HG02642 (cell line): ENCODE measurements at regions not wholly inside any gene's neighbourhood (a gene's known extent, or its start where the extent isn't known, plus 50 kb on each side); places are given as distances from the start of the nearest gene placed in this dataset.
"Not testable (repeated sequence)": the region's sequence is repeated elsewhere in the genome, so short reads cannot be mapped to it uniquely, and the experiment has no call there.

ENCODE experiments used
- ATAC-seq: cut with Tn5 transposase; IDR thresholded peaks from one replicate; pipeline ENCODE4 v1.9.1; 2021; ENCODE audit warnings: mild to moderate bottlenecking; ENCODE audit not compliant: unreplicated experiment, poor library complexity

DNA sequence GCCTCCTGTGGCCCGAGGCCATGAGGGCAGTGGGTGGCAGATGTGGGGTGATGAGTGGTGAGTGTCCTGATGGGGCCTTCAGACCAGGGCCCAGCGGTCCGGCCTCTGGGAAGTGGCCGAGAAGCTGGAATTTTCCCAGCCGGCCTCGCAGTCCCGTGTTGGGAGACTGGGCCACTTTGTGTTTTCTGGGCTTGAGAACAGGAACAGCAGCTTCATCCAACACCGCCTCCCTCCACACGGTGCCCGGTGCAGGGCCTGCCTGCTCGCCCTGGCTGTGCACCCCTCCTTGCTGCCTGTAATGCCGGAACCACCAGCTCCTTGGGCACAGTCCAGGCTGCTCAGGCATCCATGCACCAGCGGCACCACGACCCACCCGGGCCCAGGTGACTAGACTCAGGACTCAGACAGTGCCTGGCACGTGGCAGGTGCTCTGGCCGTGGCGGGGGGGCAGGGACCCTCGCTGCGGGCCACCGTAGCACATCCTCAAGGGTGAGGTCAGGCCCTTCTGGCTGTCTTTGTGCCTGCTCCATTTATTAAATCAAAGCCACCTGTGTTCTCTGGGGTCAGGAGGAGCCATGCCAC, 194.7 kb downstream of the BANP start:
- not testable (repeated sequence) for ATAC-seq

DNA sequence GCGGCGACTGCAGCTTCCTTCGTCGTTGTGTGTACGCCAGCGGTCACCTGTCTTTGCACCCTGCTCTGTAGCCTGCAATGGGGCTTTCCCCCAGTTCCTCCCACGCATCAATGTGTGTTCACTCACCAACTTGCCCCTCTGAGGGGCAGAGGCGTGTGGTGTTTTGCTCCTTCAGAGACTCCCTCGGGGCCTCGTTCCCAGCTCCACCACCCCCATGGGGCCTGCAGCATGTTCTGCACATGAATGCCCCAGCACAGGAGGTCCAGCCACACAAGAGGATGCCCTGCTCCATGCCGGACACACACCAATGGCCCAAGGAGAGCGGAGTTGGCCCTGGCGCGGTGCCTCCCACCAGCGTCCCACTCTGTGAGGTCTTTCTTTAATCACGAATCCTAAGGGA, 196.8 kb downstream of the BANP start:
- not testable (repeated sequence) for ATAC-seq

DNA sequence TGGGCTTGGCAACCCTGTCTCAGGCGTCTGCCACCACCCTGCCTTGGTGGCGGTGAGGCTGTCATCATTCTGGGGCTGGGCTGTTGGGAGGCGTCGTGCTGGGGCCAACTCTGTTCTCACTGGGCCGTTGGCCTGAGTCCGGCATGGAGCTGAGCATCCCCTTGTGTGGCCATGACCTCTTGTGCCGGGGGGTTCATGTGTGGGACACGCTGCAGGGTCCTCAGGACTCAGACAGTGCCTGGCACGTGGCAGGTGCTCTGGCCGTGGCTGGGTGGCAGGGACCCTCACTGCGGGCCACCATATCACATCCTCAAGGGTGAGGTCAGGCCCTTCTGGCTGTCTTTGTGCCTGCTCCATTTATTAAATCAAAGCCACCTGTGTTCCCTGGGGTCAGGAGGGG, 197.4 kb downstream of the BANP start:
- not testable (repeated sequence) for ATAC-seq

DNA sequence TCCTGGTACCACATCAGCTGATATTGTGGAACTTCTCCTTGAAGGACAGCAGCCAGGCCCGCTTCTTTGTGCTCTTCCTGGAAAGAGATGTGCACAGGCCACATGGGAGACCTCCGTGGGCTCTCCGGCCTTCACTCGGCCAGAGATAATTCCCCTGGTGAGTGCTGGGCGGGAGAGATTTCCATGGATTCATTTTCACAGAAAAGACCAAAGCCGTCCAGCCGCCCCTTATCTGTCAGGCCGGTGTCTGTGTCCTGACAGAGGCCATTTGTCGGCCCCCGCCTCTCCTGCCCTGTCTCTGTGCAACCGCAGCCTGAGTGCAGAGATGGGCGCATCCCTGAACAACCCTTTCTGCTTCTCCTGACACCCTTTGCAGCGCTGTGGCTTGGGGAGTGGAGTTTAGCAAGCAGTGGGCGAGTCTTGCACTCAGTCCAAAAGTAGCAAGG, 197.9 kb downstream of the BANP start:
- ATAC-seq = not testable (repeated sequence)

DNA sequence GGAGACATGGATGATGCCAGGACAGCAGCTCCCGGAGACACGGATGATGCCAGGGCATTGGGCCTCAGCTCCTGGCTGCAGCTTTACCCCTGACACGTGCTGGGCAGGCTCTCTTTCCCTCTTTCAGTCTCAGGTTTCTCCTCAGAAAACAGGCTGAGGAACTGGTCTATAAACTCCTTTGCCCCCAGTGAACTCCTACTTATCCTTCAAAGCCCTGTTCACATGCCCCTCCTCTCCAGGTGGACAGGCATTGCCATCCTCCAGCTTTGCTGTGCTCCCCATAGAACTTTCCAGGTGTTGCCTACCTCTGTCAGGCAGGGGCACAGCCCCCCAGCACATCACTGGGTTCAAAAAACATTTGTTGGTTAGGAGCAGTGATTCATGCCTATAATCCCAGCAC, 198.4 kb downstream of the BANP start:
- not testable (repeated sequence) for ATAC-seq

DNA sequence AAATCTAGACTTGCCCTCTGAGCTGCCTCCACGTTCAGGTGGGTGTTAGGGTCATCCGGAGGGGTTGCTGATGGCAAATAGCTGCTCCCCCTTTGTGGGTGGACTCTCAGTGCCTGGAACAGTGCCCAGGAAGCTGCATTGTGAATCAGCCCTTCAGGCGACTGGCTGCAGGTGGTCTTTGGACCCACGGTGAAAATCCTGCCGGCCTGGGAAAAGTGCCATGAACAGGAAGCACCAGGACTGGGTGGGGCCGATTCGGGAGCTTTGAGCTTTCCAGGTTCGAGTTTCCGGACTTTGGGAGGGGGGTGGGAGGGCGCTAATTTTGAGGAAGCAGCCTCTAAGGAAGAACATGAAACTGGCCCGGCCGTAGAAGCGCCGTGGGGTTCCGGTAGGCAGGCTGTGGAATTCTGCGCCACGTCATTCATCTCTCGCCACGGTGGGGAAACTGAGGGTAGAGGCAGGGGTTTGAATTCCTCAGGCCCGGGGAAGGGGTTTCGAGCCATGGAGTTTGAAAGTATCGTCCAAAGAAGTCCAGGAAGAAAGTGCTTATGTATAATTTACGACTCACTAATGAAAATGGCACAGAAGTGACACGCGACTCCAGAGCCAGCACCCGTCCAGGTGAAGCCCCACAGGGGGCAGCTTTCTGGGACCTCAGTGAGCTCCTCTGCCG, 199.4 kb downstream of the BANP start:
- ATAC-seq = not testable (repeated sequence)

DNA sequence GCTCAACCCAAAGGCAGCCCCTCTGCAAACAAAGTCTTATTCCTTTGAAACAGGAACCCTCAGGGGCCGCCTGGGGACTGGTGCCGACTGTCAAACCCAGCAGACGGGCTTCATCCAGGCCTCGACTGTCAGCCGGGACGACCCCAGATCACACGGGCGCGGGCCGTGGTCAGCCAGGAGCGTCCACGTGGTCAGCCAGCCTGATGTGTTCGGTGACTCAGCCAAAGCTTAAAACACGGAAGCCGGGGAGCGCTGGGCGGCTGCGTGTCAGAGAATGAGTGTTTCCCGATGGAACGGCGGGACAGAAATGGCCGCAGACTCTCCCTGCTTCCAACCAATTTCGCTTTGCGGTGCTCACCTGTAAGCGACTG, 199.9 kb downstream of the BANP start:
- not testable (repeated sequence) for ATAC-seq

DNA sequence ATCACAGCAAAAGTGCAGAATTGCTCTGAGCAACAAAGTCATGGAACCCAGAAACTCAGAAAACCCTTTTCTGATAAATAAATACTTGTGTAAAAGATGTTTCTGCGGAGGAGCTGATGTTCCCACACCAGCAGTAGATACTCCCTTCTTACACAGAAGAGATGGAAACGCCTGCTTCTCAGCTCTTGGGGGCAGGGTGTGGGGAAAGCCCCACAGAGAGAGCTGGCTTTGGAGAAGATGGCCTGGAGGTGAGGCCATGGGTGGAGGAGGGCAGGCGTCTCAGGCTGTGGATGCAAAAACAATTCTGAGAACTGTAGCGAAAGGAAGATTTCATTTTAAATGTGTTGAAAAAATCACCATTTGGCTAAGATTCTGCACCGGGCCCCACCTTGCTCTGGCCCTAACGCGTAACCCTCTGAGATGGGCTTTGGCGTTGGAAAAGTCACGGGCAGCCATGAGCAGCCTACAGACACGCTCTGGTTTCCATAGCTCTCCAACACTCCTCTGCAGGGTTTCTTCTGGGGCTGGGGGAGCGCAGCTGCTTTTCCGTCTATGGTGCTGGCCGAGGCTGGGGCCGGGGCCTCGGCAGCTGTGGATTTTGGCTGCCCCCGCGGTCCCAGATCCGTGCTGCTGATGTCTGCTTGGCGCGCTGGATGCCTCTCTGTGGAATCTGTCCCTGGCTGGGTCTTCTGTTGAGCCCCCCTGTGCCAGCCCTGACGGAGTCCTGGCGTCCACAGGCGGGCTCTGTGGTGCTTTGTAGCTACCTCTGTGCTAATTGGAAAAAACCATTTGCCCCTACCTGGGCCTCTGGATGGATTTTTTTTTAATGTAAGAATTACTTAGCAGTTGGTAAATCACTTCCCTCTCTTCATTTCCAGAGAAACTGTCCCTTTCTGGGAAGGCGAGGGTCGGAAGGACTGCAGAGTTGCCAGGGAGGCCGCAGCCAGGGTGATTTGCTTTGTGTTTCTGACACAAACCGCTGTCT, 200.9 kb downstream of the BANP start:
- not testable (repeated sequence) for ATAC-seq

DNA sequence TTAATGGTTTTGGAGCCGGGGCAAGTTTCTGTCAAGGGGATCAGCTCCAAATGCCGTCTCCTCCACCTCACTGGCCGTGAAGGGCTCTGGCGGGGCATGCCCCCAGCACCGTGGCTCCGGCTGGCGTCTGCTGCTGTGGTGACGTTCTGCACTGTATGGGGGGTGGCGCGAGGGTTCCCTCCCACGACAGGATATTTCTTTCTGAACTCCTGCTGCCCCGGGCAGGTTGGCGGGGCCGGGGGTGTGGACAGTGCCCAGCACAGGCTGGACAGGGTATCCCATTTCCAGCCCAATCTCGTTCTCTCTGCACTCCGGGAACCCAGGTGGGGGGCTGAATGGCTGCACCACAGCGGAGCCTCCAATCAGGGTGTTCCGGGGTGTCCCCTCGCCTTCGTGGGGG, 201.6 kb downstream of the BANP start:
- ATAC-seq = not testable (repeated sequence)

DNA sequence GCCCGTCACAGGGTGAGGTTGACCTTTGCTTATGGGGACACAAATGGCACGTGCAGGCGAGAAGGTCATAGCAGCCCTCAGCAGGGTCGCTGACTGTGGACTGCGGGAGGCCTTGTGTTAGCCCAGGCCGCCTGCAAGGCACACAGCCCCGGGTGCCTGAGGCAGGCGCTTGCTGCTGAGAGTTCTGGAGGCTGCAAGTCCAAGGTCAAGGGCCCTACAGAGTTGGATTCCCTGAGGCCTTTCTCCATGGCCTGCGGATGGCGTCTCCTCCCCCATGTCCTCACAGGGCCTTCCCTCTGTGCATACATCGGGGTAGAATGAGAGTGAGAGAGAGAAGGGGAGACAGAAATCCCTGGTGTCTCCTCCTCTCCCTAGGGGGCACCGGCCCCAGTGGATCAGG, 202.3 kb downstream of the BANP start:
- not testable (repeated sequence) for ATAC-seq

DNA sequence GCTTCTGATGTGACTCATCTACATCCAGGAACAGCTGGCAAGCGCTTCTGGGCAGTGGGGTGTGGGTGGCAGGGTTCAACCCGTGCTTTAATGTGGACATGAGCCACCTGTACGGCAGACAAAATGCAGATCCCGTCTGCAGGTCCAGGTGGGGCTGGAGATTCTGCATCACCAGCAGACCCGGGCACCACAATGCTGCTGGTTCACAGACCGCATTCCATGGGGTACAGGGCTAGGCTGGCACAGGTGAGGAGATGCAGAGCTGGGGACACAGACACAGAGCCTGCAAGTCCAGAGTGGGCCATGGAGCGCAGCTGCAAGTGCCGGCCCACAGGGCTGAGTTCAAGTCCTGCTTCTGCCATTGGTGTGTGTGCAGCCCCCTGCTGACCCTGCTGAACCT, 203.7 kb downstream of the BANP start:
- not testable (repeated sequence) for ATAC-seq

DNA sequence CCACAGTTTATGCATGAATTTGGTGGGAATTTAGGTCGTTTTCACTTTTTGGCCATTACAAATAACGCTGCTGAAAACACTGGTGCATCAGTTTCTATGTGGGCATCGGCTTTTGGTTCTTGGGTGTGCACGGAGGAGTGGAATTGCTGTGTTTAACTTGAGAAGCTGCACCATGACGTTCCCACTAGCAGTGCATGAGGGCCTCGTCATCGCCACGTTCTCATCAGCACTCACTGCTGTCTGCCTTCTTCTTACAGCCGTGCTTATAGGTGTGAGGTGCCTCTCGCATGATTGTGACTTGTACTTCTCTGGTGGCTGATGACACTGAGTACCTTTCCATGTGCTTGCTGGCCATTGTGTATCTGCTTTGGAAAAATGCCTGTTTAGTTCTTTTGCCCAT, 204.4 kb downstream of the BANP start:
- ATAC-seq = not testable (repeated sequence)

DNA sequence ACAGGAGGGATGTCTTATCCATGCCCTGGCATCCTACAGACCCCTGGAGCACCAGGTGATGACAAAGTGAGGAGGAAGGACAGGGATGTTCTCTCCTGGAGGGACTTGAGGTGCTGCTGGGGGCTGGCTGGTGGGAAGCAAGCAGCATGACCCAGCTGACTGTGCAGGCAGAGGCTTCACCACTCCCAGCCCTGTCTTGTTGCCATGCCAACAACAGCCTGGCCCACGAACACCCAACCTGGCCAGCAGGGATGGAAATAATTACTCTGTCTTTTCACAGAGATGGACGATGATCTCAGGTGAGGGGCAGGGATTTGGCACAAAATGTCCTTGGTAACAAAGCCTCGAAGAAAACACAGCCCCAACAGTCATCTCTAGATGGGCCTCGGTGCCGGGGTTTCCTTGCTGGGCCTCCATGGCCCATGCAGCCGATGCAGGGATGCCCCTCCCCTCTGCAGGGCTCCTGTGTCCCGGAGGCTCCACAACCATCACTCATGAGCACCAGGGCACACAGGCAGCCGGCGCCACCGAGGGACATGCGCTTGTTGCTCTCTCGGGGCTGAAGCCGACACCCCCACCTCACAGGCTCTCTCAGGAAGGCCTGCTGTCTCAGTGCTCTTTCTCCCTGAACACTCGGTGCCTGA, 205.5 kb downstream of the BANP start:
- not testable (repeated sequence) for ATAC-seq

DNA sequence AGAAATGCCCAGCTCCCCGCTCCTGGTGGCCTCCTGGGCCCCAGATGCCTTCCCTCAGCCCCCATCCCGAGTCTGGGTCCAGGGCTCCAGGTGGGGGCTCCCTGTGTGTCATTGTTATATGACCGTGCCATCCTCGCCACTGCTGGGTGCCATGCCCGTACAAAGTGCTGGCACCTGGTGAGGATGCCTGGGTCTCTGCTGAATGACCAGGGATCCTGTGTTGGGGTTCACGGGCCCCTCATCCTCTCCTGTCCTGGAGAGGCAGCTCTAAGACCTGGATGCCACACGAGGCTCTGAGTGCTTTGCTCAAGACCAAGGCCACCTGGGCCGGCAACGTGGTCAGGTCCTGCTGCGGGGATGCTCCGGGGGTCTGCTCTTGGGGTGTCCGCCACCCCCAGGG, 206.5 kb downstream of the BANP start:
- ATAC-seq = not testable (repeated sequence)

DNA sequence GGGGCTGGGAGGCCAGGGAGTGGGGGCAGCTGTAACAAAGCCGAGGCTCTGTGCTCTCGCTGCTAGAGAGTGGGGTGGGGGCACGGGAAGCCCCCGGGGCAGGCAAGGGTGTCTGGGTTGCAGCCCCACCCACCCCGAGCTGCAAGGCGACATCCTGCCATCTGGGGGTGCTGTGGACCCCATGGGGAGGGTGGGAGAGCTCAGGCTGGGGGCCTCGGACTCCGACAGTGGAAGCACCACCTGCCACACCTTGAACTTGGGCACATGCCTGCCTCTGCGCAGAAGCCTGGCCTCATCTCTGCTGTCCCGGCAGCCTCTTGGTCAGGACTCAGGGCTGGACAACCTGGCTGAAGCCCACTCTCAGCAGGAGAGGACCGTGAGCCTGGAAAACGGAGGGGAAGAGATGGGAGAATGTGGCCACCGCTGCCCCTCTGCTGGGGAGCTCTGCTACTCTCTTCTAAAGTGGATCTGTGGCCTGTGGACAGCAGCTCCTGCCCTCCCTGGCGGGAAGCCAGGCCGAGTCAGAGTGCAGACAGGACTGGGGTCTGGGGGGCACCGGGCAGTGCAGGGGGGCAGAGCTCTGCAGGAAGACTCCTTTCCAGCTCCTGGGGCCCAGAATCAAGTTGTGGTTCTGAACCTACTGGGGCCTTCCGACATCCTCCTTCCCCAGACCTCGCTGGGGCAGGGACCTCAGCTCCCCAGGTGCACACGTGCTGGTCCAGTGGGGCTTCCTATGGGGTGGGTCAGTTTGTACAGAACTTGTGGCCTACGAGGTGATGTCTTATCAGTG, 207.2 kb downstream of the BANP start:
- not testable (repeated sequence) for ATAC-seq

DNA sequence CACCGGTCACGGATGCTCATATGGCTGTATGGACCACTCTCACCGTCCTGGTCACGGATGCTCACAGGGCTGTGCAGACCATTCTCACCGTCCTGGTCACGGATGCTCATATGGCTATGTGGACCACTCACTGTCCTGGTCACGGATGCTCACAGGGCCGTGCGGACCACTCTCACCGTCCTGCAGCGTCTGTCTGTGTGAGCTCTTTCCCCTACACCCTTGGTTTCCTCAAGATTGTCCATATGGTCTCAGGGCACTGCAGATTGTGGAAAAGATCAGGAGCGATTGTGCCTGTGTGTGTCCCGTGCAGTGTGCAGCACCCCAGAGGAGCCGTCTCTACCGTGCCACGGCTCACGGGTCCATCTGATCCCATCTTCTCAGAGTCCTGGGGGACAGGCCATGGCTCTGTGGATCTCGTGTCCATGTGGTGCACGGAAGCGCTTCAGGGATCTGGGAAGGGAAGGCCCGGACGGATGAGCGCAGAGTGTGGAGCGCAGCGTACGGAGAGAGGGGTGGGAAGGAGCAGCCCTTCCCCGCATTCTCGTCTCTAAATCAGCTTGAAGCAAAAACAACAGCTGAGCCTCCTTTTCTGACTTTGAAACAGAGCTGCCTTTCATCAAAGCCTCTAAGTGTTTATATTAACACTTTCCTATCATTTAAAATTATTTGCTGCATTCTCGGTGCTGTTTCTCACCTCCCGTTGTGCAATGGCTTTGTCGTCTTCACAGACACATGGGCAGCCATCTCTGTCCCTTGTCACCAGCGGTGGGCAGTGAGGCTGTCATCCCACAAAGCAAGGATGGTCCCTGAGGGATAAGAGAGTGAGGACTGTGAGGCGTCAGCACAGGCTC, 208.0 kb downstream of the BANP start:
- ATAC-seq = not testable (repeated sequence)

DNA sequence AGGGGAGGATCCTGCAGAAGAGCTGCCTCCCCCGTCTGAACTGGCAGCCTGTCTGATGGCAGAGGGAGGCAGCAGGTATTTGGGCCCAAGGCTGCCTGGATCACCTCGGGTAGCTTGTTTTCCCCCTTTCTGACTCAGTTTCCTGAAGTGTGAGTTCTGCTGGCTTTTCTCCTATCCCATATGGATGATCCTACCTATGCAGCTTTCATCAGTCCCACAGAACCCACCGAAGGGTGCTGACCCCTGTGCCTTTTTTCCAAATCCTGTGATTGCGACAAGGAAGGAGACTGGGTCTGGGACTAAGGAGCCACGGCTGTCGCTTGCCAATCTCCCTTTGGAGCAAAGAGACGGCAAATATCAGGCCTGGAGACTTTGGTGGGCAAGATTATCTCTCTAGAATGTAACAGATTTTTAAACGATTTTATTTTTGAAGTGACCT, 208.7 kb downstream of the BANP start:
- not testable (repeated sequence) for ATAC-seq

DNA sequence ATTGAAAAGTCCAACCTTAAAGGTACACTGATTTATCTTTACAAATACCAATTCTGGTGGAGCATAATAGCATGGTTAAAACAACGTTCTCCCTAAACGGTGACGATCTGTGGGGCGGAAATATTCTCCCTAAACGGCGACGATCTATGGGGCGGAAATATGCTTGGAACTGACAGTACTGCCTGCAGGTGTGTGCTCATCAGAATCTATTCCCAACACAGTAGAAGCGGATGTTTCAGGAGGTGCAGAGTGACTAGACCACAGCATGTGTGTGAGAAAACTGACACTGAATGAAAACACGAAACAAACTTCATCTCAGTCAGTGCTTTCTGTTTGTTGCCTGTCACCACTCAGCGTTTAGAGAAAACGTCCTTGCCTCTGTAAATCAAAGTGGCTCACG, 210.0 kb downstream of the BANP start:
- not testable (repeated sequence) for ATAC-seq
